K562 (cell line): ENCODE measurements at regions not wholly inside any gene's neighbourhood (a gene's known extent, or its start where the extent isn't known, plus 50 kb on each side); places are given as distances from the start of the nearest gene placed in this dataset.

ENCODE experiments used
- ATAC-seq: fragments of 200-7000 bp; cut with Tn5 transposase; 3 replicates; pipeline ENCODE4 v1.9.1; 2020; ENCODE audit warnings: moderate library complexity
- BruUV-seq: library from RNA; stranded (reverse); fragments of 400-500 nt; replicated peaks from 2 replicates; lab custom pipeline; 2021; lab: Mats Ljungman, UMichigan
- CTCF ChIA-PET: fragments of 300-600 bp; formaldehyde crosslinking; extraction: SDS; loops from one replicate; lab custom pipeline; 2021; ENCODE audit warnings: low intra/inter-chr PET ratio; lab: Yijun Ruan, JAX
- POLR2A ChIA-PET: fragments of 300-600, 350-650 bp; sonication (Branson Sonifier 250); formaldehyde crosslinking; extraction: SDS; loops from one replicate; lab custom pipeline; 2021; ENCODE audit warnings: antibody characterized with exemption, inconsistent platforms; lab: Yijun Ruan, JAX
- DNase-seq, 4 experiments: peaks; one replicate each; pipeline versions ENCODE4 v3.0.0 to v3.0.0-alpha.2; 2011 to 2018; ENCODE audit warnings: low spot score in 3 of 4, mixed read lengths in 3 of 4; ENCODE audit errors: extremely low read depth in 1 of 4
- FAIRE-seq: peaks from 2 replicates; lab custom pipeline; 2011; peaks lifted over from hg19 to GRCh38; lab: Jason Lieb, UNC
- H2AFZ ChIP-seq: 2 replicates; pipeline ENCODE4 v1.6.0; 2011; ENCODE audit warnings: low read depth, low read length, control low read depth, inconsistent platforms
- H3K27ac ChIP-seq: fragments of 200-600 bp; 3 replicates; pipeline ENCODE4 v1.8.0; 2011; ENCODE audit warnings: low read depth, mild to moderate bottlenecking, control low read depth, inconsistent platforms, low read length, moderate library complexity, mixed read lengths; ENCODE audit errors: extremely low read depth
- H3K27me3 ChIP-seq, 2 experiments: fragments of 300-600 bp in 1 of 2; 2 replicates in 1 of 2; 3 replicates in 1 of 2; pipeline versions ENCODE4 v1.6.0 to v1.8.0; 2011; ENCODE audit warnings: inconsistent platforms in 2 of 2, low read length in 2 of 2, mild to moderate bottlenecking in 1 of 2, mixed read lengths in 1 of 2, moderate library complexity in 1 of 2; ENCODE audit not compliant: control insufficient read depth in 2 of 2, insufficient read depth in 2 of 2
- H3K36me3 ChIP-seq: fragments of 300-600 bp; 3 replicates; pipeline ENCODE4 v1.8.0; 2011; ENCODE audit warnings: mild to moderate bottlenecking, low read length, inconsistent platforms; ENCODE audit not compliant: control insufficient read depth, insufficient read depth
- H3K4me1 ChIP-seq, 2 experiments: fragments of 200-600 bp in 1 of 2; replicated peaks in 1 of 2; 2 replicates in 1 of 2; 3 replicates in 1 of 2; pipeline versions ENCODE4 v1.5.1 to v1.8.0; 2011; ENCODE audit warnings: inconsistent platforms in 2 of 2, low read length in 2 of 2, mild to moderate bottlenecking in 1 of 2, mixed read lengths in 1 of 2, moderate library complexity in 1 of 2; ENCODE audit not compliant: control insufficient read depth in 2 of 2, insufficient read depth in 2 of 2
- H3K4me2 ChIP-seq: 2 replicates; pipeline ENCODE4 v1.6.1; 2011; ENCODE audit warnings: low read length, control low read depth, inconsistent platforms, mixed read lengths; ENCODE audit not compliant: insufficient read depth
- H3K4me3 ChIP-seq: fragments of 200-600 bp; sonication (generic), shearing (Covaris generic); 2 replicates; pipeline ENCODE4 v1.5.1; 2016; ENCODE audit warnings: control low read depth, inconsistent platforms
- H3K79me2 ChIP-seq: fragments of 200-600 bp; 3 replicates; pipeline ENCODE4 v1.8.0; 2011; ENCODE audit warnings: low read length, inconsistent platforms; ENCODE audit not compliant: control insufficient read depth, insufficient read depth
- H3K9ac ChIP-seq, 2 experiments: 2 replicates each; pipeline versions ENCODE4 v1.6.0 to v1.6.1; 2011; ENCODE audit warnings: low read depth in 2 of 2, low read length in 2 of 2, control low read depth in 1 of 2, inconsistent platforms in 1 of 2, mild to moderate bottlenecking in 1 of 2, mixed read lengths in 1 of 2; ENCODE audit not compliant: insufficient read depth in 1 of 2
- H3K9me1 ChIP-seq: one replicate; pipeline ENCODE4 v1.6.0; 2011; ENCODE audit warnings: inconsistent platforms, mild to moderate bottlenecking, low read length, moderate library complexity; ENCODE audit not compliant: control insufficient read depth, insufficient read depth
- H3K9me3 ChIP-seq: replicated peaks from 2 replicates; pipeline ENCODE4 v1.5.1; 2011; ENCODE audit warnings: low read depth, low read length, inconsistent platforms; ENCODE audit not compliant: control insufficient read depth, insufficient read depth
- H4K20me1 ChIP-seq: replicated peaks from 2 replicates; pipeline ENCODE4 v1.6.1; 2011; ENCODE audit warnings: low read length, inconsistent platforms, mixed read lengths; ENCODE audit not compliant: control insufficient read depth, insufficient read depth
- CBFA2T3 ChIP-seq: fragments of 450-650 bp; IDR thresholded peaks from 2 replicates; pipeline ENCODE4 v1.6.1; 2017
- DMBX1 ChIP-seq: fragments of 250-450 bp; sonication (Bioruptor Pico); IDR thresholded peaks from 2 replicates; pipeline ENCODE4 v1.8.0; 2022; ENCODE audit warnings: inconsistent platforms, mild to moderate bottlenecking, moderate library complexity, borderline replicate concordance
- E2F5 ChIP-seq: sonication (generic); formaldehyde crosslinking; IDR thresholded peaks from 2 replicates; pipeline ENCODE4 v1.8.0; 2022; ENCODE audit warnings: mild to moderate bottlenecking, missing genetic modification reagents
- FOXK1 ChIP-seq: sonication (generic); formaldehyde crosslinking; IDR thresholded peaks from 2 replicates; pipeline ENCODE4 v1.8.0; 2022; ENCODE audit warnings: missing genetic modification reagents, mild to moderate bottlenecking, borderline replicate concordance
- HEY1 ChIP-seq: fragments of 250-450 bp; sonication (Bioruptor Pico); IDR thresholded peaks from 2 replicates; pipeline ENCODE4 v1.5.0; 2020; ENCODE audit warnings: mild to moderate bottlenecking, moderate library complexity, borderline replicate concordance
- MAZ ChIP-seq, 2 experiments: fragments of 450-650 bp in 1 of 2; sonication (generic) in 1 of 2; formaldehyde crosslinking; IDR thresholded peaks in 1 of 2; conservative IDR thresholded peaks in 1 of 2; 2 replicates each; pipeline versions ENCODE4 v1.4.0 to v1.5.0; 2020; ENCODE audit warnings: mild to moderate bottlenecking in 1 of 2, missing genetic modification reagents in 1 of 2
- STAT6 ChIP-seq: sonication (generic); formaldehyde crosslinking; IDR thresholded peaks from 2 replicates; pipeline ENCODE4 v1.8.1; 2023; ENCODE audit warnings: mild to moderate bottlenecking, missing genetic modification reagents
- UBTF ChIP-seq, 2 experiments: IDR thresholded peaks; 2 replicates each; pipeline ENCODE4 v1.6.1; 2012; ENCODE audit warnings: improper control_type of control experiment in 2 of 2, low read depth in 2 of 2, low read length in 2 of 2, borderline replicate concordance in 1 of 2
- ZNF707 ChIP-seq: fragments of 250-450 bp; sonication (Bioruptor Pico); conservative IDR thresholded peaks from 2 replicates; pipeline ENCODE4 v1.8.0; 2022; ENCODE audit warnings: inconsistent platforms, mild to moderate bottlenecking, moderate library complexity
- WGBS: fragments of 100-300 bp; shearing (Covaris generic); methylation state at CpG from one replicate; pipeline ENCODE4 v1.1.6; 2016; ENCODE audit warnings: low coverage, mixed read lengths; ENCODE audit not compliant: insufficient coverage; ENCODE audit errors: missing lambda C conversion rate; 5-methylcytosine and 5-hydroxymethylcytosine counted together
- in situ Hi-C: fragments of 300-500 bp; cut with MboI; formaldehyde crosslinking; loops from 4 replicates; pipeline ENCODE4 v1.15.0; 2018; ENCODE audit warnings: inconsistent platforms, mixed read lengths
- intact Hi-C: fragments of 100-400 bp; cut with micrococcal nuclease; formaldehyde crosslinking; loops from 2 replicates; pipeline ENCODE4 v1.14.2; 2022

- TF ChIP-seq UBTF (IDR thresholded peaks at IDR 0.05; ENCODE audit: borderline replicate concordance in 1 of 2, low read depth in 2 of 2, low read length in 2 of 2) (no peak), DMBX1 (CRISPR knock-in tag) (no peak), HEY1 (CRISPR knock-in tag) (no peak)
Measured at GRCh38 chr5:152608458-152608857, 203.4 kb upstream of the NMUR2 start (continued).

- no peaks in the 10 kb centered on the region for H3K9me3 ChIP-seq
- WGBS = 3% methylated on average over 2 of the region's 2 CpGs
- TF ChIP-seq MAZ (CRISPR knock-in tag; conservative IDR thresholded peaks at IDR 0.05 in 1 of 2, IDR thresholded peaks at IDR 0.05 in 1 of 2) (no peak), FOXK1 (no peak), E2F5 (CRISPR knock-in tag) (no peak), CBFA2T3 (no peak), ZNF707 (CRISPR knock-in tag) (no peak), STAT6 (CRISPR knock-in tag) (no peak)
- H3K36me3 ChIP-seq = no peaks in the 10 kb centered on the region
- H3K4me2 ChIP-seq = no peak overlapping the region
- H3K4me3 ChIP-seq = no peak overlapping the region
- H3K27ac ChIP-seq = no peak overlapping the region
- no peaks in the 10 kb centered on the region for H3K4me1 ChIP-seq
- no peak overlapping the region for H3K9ac ChIP-seq
- intact Hi-C loops = no loop called here
- H3K9me1 ChIP-seq = no peaks in the 10 kb centered on the region
- H4K20me1 ChIP-seq = no peaks in the 10 kb centered on the region
- CTCF ChIA-PET = no interaction called here
- no TSS peak for BruUV-seq
- POLR2A ChIA-PET = interaction anchor here (0.7 kb wide), 1 partner anchor 45 kb away, joined by 3 read pairs; no protein-coding TSS in a partner anchor
- no peak overlapping the region for H2AFZ ChIP-seq
- FAIRE-seq (no peak), ATAC-seq (no peak), DNase-seq (no peak)
- H3K27me3 ChIP-seq = no peaks in the 10 kb centered on the region
- in situ Hi-C loops = no loop called here
- no peaks in the 10 kb centered on the region for H3K79me2 ChIP-seq
Measured at GRCh38 chr5:152619756-152620155, 214.7 kb upstream of the NMUR2 start.
